AG10803 (cell line): ENCODE measurements at regions not wholly inside any gene's neighbourhood (a gene's known extent, or its start where the extent isn't known, plus 50 kb on each side); places are given as distances from the start of the nearest gene placed in this dataset.

Source experiments
- DNase-seq: peaks from one replicate; pipeline ENCODE4 v3.0.0; 2010; ENCODE audit warnings: low read depth
- H3K4me3 ChIP-seq: 2 replicates; pipeline ENCODE4 v1.5.1; 2011; ENCODE audit warnings: mild to moderate bottlenecking, low read length, control low read depth
- TF ChIP-seq, protein P1 (sequence below): conservative IDR thresholded peaks from 2 replicates; pipeline ENCODE4 v1.5.1; 2011; ENCODE audit warnings: mild to moderate bottlenecking, low read length, control low read depth, inconsistent platforms

- no peak overlapping the region for H3K4me3 ChIP-seq
- TF ChIP-seq, protein P1, sequence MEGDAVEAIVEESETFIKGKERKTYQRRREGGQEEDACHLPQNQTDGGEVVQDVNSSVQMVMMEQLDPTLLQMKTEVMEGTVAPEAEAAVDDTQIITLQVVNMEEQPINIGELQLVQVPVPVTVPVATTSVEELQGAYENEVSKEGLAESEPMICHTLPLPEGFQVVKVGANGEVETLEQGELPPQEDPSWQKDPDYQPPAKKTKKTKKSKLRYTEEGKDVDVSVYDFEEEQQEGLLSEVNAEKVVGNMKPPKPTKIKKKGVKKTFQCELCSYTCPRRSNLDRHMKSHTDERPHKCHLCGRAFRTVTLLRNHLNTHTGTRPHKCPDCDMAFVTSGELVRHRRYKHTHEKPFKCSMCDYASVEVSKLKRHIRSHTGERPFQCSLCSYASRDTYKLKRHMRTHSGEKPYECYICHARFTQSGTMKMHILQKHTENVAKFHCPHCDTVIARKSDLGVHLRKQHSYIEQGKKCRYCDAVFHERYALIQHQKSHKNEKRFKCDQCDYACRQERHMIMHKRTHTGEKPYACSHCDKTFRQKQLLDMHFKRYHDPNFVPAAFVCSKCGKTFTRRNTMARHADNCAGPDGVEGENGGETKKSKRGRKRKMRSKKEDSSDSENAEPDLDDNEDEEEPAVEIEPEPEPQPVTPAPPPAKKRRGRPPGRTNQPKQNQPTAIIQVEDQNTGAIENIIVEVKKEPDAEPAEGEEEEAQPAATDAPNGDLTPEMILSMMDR: no peak
- DNase-seq: no peak
Measured at GRCh38 chr4:100063355-100063754, 113.3 kb upstream of the H2AZ1 start.

GRCh38 chr4:100062921-100063320 lies 112.8 kb upstream of the H2AZ1 start:
- H3K4me3 ChIP-seq: no peak overlapping the region
- DNase-seq: no peak
- TF ChIP-seq, protein P1: no peak

DNA sequence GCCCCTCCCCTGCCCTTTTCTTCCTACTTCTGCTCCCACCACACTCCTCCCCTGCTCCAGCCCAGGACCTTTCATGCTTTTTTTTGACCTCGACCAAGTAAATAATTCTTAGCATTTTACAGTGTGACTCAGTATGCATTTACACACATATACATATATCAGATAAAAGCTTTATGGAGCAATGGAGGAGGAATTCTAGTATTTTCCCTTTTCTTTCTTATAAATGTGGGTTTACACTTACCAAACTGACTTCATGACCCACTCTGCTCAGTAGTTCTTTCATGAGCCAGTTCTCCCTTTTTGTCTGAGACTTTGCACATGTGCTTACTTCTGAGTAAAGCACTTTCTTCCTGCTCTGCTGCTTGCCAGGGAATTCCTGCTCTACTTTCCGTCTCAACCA lies 111.8 kb upstream of the H2AZ1 start:
- TF ChIP-seq, protein P1: no peak
- no peak overlapping the region for H3K4me3 ChIP-seq
- no peak for DNase-seq

GRCh38 chr4:100060765-100061416 lies 110.8 kb upstream of the H2AZ1 start:
- no peak for DNase-seq
- H3K4me3 ChIP-seq: no peak overlapping the region
- TF ChIP-seq, protein P1: no peak

DNA sequence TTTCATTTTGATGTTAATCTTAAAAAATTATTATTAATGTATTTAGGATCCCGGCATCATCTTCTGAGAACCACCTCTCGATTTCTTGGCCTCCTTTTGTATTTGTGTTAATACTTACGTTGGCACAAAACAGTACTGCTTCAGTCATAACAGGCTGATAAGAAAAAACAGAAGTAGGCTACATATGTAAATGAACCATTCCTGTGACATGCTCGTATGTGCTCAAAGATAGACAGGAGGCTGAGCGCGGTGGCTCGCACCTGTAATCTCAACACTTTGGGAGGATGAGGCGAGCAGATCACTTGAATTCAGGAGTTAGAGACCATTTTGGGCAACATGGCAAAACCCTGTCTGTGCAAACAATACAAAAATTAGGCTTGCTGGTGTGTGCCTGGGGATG lies 109.4 kb upstream of the H2AZ1 start:
- TF ChIP-seq, protein P1: no peak
- DNase-seq: no peak
- H3K4me3 ChIP-seq: no peak overlapping the region

DNA sequence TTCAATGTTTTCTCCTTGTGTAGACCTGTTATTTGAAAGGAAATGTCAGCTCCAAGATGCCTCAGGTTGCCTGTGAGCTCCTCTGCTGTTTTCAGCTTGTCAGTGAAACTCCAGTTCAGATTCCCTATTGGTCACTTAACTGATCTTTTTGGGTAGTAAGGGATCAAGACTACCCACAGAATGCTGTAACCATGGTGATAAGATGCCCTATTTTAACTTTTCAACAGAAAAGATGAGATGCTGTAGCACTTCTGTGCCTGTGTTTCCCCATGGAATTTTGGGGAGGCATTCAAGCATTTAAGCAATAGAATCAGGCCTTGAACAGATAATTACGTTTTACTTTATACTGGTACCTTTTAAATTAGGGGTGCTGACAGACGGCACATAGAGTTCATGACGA lies 106.6 kb upstream of the H2AZ1 start:
- no peak overlapping the region for H3K4me3 ChIP-seq
- TF ChIP-seq, protein P1: no peak
- DNase-seq: no peak

GRCh38 chr4:100054071-100054470 lies 104.0 kb upstream of the H2AZ1 start:
- no peak overlapping the region for H3K4me3 ChIP-seq
- no peak for DNase-seq
- TF ChIP-seq, protein P1: no peak
